PC-3 (cell line): ENCODE measurements at regions not wholly inside any gene's neighbourhood (a gene's known extent, or its start where the extent isn't known, plus 50 kb on each side); places are given as distances from the start of the nearest gene placed in this dataset.
"Not testable (repeated sequence)": the region's sequence is repeated elsewhere in the genome, so short reads cannot be mapped to it uniquely, and the experiment has no call there.

ENCODE experiments used
- ATAC-seq: fragments of 200-7000 bp; cut with Tn5 transposase; 2 replicates; pipeline ENCODE4 v1.9.1; 2020; ENCODE audit warnings: mild to moderate bottlenecking, moderate library complexity
- BruUV-seq: library from RNA; stranded (reverse); fragments of 400-500 nt; replicated peaks from 2 replicates; lab custom pipeline; 2021; lab: Mats Ljungman, UMichigan
- CTCF ChIA-PET: fragments of 300-600 bp; sonication (Branson Sonifier 250); formaldehyde crosslinking; loops from one replicate; lab custom pipeline; 2022; ENCODE audit warnings: antibody characterized with exemption; lab: Charles Lee
- POLR2A ChIA-PET: fragments of 300-600 bp; sonication (Branson Sonifier 250); formaldehyde crosslinking; loops from one replicate; lab custom pipeline; 2022; ENCODE audit warnings: antibody characterized with exemption; ENCODE audit not compliant: unreplicated experiment; lab: Charles Lee
- DNase-seq: peaks from one replicate; pipeline ENCODE4 v3.0.0-alpha.2; 2015
- H2AFZ ChIP-seq: fragments of 300-600 bp; sonication (generic); 2 replicates; pipeline ENCODE4 v1.6.0; 2016; ENCODE audit warnings: antibody characterized with exemption, low read length
- H3F3A ChIP-seq: fragments of 300-600 bp; sonication (generic); one replicate; pipeline ENCODE4 v1.6.0; 2017; ENCODE audit warnings: antibody characterized with exemption, low read length, control low read depth, mild to moderate bottlenecking; ENCODE audit not compliant: unreplicated experiment
- H3K27ac ChIP-seq: fragments of 300-600 bp; sonication (generic); 2 replicates; pipeline ENCODE4 v1.5.1; 2016; ENCODE audit warnings: mild to moderate bottlenecking, low read length
- H3K27me3 ChIP-seq: fragments of 300-600 bp; sonication (generic); 2 replicates; pipeline ENCODE4 v1.6.1; 2016; ENCODE audit warnings: low read length, mixed read lengths
- H3K36me3 ChIP-seq: fragments of 300-600 bp; sonication (generic); 2 replicates; pipeline ENCODE4 v1.6.1; 2016; ENCODE audit warnings: low read depth, mixed run types, low read length, mixed read lengths
- H3K4me1 ChIP-seq: fragments of 300-600 bp; sonication (generic); 2 replicates; pipeline ENCODE4 v1.5.1; 2016; ENCODE audit warnings: low read length; ENCODE audit not compliant: insufficient read depth
- H3K4me2 ChIP-seq: fragments of 300-600 bp; sonication (generic); 2 replicates; pipeline ENCODE4 v1.6.0; 2016; ENCODE audit warnings: low read length
- H3K4me3 ChIP-seq: fragments of 300-600 bp; sonication (generic); 2 replicates; pipeline ENCODE4 v1.5.1; 2016; ENCODE audit warnings: mild to moderate bottlenecking, low read length, mixed read lengths
- H3K79me2 ChIP-seq: fragments of 300-600 bp; sonication (generic); 2 replicates; pipeline ENCODE4 v1.6.1; 2017; ENCODE audit warnings: low read length, mixed read lengths
- H3K9ac ChIP-seq: fragments of 300-600 bp; sonication (generic); 2 replicates; pipeline ENCODE4 v1.6.0; 2016; ENCODE audit warnings: mild to moderate bottlenecking, low read length
- H3K9me2 ChIP-seq: fragments of 300-600 bp; sonication (generic); replicated peaks from 2 replicates; pipeline ENCODE4 v1.6.1; 2016; ENCODE audit warnings: mixed run types, low read length, mixed read lengths
- H3K9me3 ChIP-seq: fragments of 300-600 bp; sonication (generic); 2 replicates; pipeline ENCODE4 v1.6.1; 2016; ENCODE audit warnings: low read length, mixed read lengths
- H4K20me1 ChIP-seq: fragments of 300-600 bp; sonication (generic); 2 replicates; pipeline ENCODE4 v1.6.1; 2016; ENCODE audit warnings: low read length, mixed read lengths
- EZH2 ChIP-seq: fragments of 300-600 bp; sonication (generic); IDR thresholded peaks from one replicate; pipeline ENCODE4 v1.6.1; 2017; ENCODE audit warnings: antibody characterized with exemption, mild to moderate bottlenecking, low read length; ENCODE audit not compliant: unreplicated experiment
- EZH2phosphoT487 ChIP-seq: fragments of 300-600 bp; sonication (generic); IDR thresholded peaks from 2 replicates; pipeline ENCODE4 v1.6.1; 2018; ENCODE audit warnings: mild to moderate bottlenecking, antibody characterized with exemption, low read length, borderline replicate concordance
- intact Hi-C: fragments of 100-400 bp; cut with micrococcal nuclease; formaldehyde crosslinking; loops from 2 replicates; pipeline ENCODE4 v1.9.0; 2023
- TF ChIP-seq, protein P1 (sequence below): fragments of 300-600 bp; sonication (generic); conservative IDR thresholded peaks from 2 replicates; pipeline ENCODE4 v1.5.1; 2017; ENCODE audit warnings: antibody characterized with exemption, low read depth, mild to moderate bottlenecking, low read length

DNA sequence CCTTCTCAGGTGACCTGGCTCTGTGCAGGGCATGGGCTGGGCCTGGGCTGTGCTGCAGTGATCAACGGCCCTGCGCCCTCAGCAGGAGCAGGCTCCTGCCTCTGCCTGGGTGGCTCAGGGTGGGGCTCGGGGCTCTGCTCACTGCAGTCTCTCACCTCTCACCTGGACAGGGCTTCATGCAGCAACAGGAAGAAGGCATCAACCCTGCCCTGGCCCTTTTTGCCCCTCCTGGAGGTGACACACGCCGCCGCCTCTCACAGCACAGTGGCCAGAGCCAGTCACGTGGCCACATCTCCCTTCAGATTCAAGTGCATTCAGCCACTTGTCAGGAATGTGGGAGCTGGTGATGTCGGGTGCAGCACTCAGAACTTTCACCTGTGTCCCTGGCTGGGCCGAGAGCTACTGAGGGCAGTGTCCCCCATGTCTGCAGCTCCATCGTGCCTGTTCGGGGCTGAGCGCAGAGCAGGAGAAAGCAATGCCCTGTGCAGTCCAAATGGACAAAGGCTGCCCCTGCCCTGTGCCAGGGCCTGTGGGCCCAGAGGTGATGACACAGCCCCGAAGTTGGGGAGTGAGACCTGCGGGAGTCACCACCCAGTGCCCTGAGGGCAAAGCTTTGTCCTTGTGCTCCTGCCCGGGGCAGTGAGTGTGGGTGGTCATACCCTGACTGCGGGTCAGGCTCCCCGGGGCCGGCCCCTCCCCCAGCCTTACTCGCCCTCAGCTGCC, 314.0 kb downstream of the PTPRU start:
- no peaks in the 10 kb centered on the region for H3K9me3 ChIP-seq
- no peaks in the 10 kb centered on the region for H3K27me3 ChIP-seq
- no peaks in the 10 kb centered on the region for H3F3A ChIP-seq
- H4K20me1 ChIP-seq, result no peaks in the 10 kb centered on the region
- no peak overlapping the region for H3K9ac ChIP-seq
- no peak overlapping the region for H3K4me3 ChIP-seq
- no peak overlapping the region for H2AFZ ChIP-seq
- peak overlapping the region; percentile 17; the same call in 1 of the 2 replicates for H3K4me2 ChIP-seq
- ATAC-seq, result peak; percentile 72
- no peaks in the 10 kb centered on the region for H3K9me2 ChIP-seq
- TF ChIP-seq, protein P1, sequence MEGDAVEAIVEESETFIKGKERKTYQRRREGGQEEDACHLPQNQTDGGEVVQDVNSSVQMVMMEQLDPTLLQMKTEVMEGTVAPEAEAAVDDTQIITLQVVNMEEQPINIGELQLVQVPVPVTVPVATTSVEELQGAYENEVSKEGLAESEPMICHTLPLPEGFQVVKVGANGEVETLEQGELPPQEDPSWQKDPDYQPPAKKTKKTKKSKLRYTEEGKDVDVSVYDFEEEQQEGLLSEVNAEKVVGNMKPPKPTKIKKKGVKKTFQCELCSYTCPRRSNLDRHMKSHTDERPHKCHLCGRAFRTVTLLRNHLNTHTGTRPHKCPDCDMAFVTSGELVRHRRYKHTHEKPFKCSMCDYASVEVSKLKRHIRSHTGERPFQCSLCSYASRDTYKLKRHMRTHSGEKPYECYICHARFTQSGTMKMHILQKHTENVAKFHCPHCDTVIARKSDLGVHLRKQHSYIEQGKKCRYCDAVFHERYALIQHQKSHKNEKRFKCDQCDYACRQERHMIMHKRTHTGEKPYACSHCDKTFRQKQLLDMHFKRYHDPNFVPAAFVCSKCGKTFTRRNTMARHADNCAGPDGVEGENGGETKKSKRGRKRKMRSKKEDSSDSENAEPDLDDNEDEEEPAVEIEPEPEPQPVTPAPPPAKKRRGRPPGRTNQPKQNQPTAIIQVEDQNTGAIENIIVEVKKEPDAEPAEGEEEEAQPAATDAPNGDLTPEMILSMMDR, result no peak
- no peak for TF ChIP-seq EZH2phosphoT487
- TF ChIP-seq EZH2, result no peak
- peak; percentile 40 for DNase-seq
- H3K4me1 ChIP-seq, result peaks cover 15% of the 10 kb centered on the region
- intact Hi-C loops, result no loop called here
- ChIA-PET CTCF (interaction anchor here (0.5 kb wide), 1 partner anchor 63 kb away, joined by 19 read pairs; no protein-coding TSS in a partner anchor), POLR2A (no interaction called here)
- no peaks in the 10 kb centered on the region for H3K36me3 ChIP-seq
- H3K27ac ChIP-seq, result no peak overlapping the region
- BruUV-seq, result no TSS peak
- H3K79me2 ChIP-seq, result no peaks in the 10 kb centered on the region

DNA sequence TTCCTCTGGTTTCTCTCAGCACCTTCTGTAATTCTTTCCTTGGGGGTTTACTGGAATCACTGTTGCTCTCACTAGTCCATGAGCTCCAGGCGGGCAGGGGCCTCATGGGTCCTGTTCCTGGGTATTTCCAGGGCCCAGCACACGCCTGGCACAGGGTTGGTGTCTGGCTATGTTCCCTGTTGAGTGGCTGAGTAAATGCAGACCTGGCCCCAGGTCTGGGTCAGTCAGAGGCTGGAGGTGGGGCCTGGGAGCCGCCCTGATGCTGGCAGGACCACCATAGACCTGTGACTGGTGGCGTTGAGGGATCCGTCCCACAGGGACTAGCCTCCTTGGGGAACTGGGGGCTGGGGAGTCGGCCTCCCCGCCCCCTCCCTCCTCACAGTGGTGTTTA, 313.4 kb downstream of the PTPRU start:
- H4K20me1 ChIP-seq, CTCF ChIA-PET, BruUV-seq, H3K9me2 ChIP-seq, H2AFZ ChIP-seq, intact Hi-C loops, H3K9ac ChIP-seq, H3K9me3 ChIP-seq, POLR2A ChIA-PET, DNase-seq, H3F3A ChIP-seq, H3K79me2 ChIP-seq, ATAC-seq, H3K4me3 ChIP-seq, H3K36me3 ChIP-seq, H3K27me3 ChIP-seq, H3K27ac ChIP-seq: not testable (repeated sequence)
- Histone ChIP-seq H3K4me2 (0 out of 2 replicates have a peak overlapping the region, but pooled peaks have one; percentile 17), H3K4me1 (peaks cover 15% of the 10 kb centered on the region)

DNA sequence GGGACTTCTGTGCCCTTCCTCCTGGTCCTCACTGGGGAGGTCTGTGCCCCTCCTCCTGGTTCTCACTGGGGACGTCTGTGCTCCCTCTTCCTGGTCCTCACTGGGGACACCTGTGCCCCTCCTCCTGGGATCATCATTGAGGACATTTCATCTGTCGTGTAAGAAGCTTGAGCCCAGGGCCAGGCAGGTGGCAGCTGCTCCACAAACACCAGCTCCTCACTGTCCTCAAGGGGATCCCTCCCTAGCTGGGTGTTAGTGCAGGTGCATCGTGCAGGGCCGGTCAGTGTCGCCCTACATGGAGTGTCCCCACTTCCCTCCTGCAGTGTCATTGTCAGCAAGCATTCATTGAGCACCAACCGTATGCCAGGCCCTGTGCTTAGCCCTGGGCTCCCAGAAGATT, 312.7 kb downstream of the PTPRU start:
- no TSS peak for BruUV-seq
- H3K27ac ChIP-seq, result no peak overlapping the region
- intact Hi-C loops, result no loop called here
- POLR2A ChIA-PET, result no interaction called here
- peaks cover 15% of the 10 kb centered on the region for H3K4me1 ChIP-seq
- TF ChIP-seq, protein P1, result no peak
- no peak for TF ChIP-seq EZH2phosphoT487
- no peak for TF ChIP-seq EZH2
- DNase-seq (no peak), ATAC-seq (no peak)
- H3K9me3 ChIP-seq, result no peaks in the 10 kb centered on the region
- CTCF ChIA-PET, result no interaction called here
- no peaks in the 10 kb centered on the region for H4K20me1 ChIP-seq
- no peaks in the 10 kb centered on the region for H3K79me2 ChIP-seq
- H3K4me3 ChIP-seq, result no peak overlapping the region
- H2AFZ ChIP-seq, result no peak overlapping the region
- no peaks in the 10 kb centered on the region for H3K36me3 ChIP-seq
- H3K4me2 ChIP-seq, result no peak overlapping the region
- no peaks in the 10 kb centered on the region for H3F3A ChIP-seq
- H3K9me2 ChIP-seq, result no peaks in the 10 kb centered on the region
- no peak overlapping the region for H3K9ac ChIP-seq
- H3K27me3 ChIP-seq, result no peaks in the 10 kb centered on the region
